NCI-H2029 treated with DMSO at 0.1 percent for 48 hours (cell line): ENCODE measurements at regions not wholly inside any gene's neighbourhood (a gene's known extent, or its start where the extent isn't known, plus 50 kb on each side); places are given as distances from the start of the nearest gene placed in this dataset.
"Not testable (repeated sequence)": the region's sequence is repeated elsewhere in the genome, so short reads cannot be mapped to it uniquely, and the experiment has no call there.

ENCODE experiments used
- DNase-seq: peaks from one replicate; lab custom pipeline; 2025; lab: John Stamatoyannopoulos, UW

DNA sequence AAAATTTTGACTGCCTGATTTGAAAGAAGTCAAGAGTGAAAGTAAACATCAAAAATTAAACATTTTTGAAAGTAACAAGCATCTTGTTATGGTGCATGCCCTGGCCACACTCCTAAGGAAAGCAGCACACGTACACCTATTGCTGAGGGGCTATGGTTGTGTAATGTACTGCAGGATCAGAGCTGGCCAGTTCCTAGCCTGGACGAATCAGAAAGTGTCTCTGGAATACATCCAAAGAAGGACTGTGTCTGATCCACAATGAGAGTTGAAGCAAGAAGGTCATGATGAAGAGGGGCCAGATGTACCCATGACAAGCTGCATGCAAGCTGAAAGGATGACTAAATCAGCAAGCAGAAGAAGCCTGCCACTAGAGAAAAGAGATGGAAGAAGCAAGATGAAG is 618.2 kb downstream of the TLE1 start:
- DNase-seq: no peak

GRCh38 chr9:81070689-81071088 is 618.7 kb downstream of the TLE1 start:
- no peak for DNase-seq

DNA sequence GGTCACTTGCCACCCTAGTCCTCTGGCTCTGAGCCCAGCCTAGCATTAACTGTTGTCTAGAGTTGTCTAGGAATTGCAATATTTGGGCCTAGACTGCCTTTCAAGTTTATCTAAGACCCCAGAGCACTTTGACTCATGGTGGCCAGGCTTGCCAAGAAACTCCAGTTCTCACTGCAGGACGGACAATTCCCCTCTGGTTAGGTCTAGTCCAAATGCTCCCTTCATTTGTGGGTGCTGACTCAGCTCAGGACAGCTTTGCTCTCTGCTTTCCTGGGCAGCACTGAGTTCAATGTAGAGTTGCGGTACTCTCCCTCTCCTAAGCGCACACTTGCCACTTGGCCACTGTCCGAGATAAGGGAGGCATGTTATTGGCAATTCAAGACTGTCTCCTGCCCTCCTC is 619.4 kb downstream of the TLE1 start:
- DNase-seq: no peak

GRCh38 chr9:81069038-81069795 is 620.1 kb downstream of the TLE1 start:
- DNase-seq: no peak

DNA sequence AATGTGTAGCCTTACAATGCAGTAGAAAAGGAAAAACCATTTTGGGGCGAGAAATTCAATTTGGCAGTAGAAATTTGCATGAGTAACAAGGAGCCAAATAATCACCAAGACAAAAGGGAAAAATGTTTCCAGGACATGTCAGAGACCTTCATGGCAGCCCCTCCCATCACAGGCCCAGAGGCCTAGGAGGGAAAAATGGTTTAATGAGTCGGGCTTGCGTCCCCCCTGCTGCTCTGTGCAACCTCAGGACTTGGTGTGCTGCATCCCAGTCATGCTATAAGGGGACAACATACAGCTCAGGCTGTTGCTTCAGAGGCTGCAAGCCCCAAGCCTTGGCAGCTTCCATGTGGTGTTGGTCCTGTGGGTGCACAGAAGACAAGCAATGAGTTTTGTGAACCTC is 626.4 kb downstream of the TLE1 start:
- not testable (repeated sequence) for DNase-seq

DNA sequence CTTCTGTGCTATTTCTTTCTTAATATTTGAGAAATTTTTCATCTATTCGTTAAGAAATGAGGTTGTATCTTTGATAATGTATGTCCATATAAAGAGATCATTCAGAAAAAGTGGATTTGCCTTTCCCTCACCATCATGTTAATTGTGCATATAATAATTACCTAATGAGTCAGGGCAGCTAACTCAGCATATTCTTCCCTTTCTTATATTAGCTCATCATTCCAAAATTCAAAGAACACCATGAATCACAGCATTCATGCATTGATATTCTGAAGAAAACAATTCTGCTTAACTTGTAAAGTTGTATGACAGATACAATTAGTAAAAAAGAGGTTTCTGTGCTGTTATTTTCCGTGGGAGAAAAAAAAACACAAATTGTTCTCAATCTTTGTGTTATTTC is 630.6 kb downstream of the TLE1 start:
- no peak for DNase-seq

DNA sequence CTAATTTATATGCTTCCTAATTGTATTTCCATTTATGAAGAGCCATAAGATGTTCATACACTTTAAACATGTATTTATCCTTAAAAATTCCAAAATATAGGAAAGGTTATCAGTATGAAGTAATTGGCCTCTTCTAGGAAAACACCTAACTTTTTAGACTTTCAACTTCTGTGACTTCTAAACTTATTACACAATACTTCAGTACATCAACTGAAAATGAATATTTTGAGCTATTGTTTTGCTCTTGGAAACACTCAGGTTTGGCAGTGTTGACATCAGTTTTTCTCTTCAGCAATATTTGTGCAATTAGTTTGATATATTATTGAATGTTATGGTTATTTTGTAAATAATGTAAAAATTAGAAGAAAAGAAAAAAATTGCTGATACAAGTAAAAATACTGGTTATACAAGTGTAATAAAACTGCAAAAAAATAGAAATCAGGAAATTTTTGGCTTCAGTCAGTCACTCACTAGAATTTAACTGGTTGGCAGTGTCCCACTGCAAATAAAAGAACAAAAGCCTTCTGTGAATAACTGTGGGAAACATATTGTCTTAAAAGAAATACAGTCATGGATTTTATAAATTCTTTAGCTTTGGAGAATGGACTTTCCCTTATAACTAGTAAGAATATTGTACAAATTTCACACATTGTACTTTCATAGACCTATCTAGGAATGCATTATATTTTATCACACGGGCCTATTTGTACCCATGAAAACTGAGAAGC is 635.9 kb downstream of the TLE1 start:
- DNase-seq: no peak

GRCh38 chr9:81052846-81053245 is 636.5 kb downstream of the TLE1 start:
- no peak for DNase-seq

GRCh38 chr9:81047280-81047679 is 642.1 kb downstream of the TLE1 start:
- no peak for DNase-seq

DNA sequence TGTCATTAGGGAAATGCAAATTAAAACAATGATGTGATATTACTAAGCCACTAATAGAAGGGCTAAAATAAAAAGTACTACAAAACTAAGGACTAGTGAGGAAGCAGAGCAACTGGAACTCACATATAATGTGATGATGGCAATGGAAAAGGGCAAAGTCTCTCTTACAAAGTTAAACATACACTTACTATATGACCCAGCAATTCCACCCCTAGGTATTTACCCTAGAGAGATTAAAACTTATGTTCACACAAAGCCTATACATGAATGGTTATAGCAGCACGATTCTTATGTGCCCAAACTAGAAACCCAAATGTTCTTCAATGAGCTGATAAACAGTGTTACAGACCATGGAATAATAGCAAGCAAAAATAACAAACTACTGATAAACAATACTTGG is 643.7 kb downstream of the TLE1 start:
- DNase-seq: no peak

DNA sequence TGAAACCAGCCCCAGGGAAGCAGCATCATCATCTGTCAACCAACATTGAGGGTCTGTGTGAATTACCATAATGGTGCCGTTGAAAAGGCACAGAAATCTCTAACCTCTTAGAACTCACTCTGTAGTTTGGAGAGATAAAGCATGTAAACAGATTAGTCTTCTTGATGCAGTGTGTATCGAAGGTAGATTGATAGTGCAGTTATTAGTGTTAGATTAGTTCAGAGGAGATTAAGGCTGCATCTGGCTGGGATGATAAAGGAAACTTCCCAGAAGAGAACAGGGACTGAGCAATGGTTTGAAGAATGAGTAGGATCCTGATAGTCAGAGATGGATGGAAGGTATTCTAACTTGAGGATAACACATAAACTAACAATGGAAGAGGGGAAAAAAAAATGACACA is 651.5 kb downstream of the TLE1 start:
- DNase-seq: no peak

- no peak for DNase-seq
Observed at GRCh38 chr9:81035601-81036000, 653.7 kb downstream of the TLE1 start.

- no peak for DNase-seq
Observed at GRCh38 chr9:81035171-81035570, 654.2 kb downstream of the TLE1 start.

- no peak for DNase-seq
Observed at GRCh38 chr9:81032831-81033230, 656.5 kb downstream of the TLE1 start.

- no peak for DNase-seq
Observed at GRCh38 chr9:81032030-81032572, 657.2 kb downstream of the TLE1 start.

DNA sequence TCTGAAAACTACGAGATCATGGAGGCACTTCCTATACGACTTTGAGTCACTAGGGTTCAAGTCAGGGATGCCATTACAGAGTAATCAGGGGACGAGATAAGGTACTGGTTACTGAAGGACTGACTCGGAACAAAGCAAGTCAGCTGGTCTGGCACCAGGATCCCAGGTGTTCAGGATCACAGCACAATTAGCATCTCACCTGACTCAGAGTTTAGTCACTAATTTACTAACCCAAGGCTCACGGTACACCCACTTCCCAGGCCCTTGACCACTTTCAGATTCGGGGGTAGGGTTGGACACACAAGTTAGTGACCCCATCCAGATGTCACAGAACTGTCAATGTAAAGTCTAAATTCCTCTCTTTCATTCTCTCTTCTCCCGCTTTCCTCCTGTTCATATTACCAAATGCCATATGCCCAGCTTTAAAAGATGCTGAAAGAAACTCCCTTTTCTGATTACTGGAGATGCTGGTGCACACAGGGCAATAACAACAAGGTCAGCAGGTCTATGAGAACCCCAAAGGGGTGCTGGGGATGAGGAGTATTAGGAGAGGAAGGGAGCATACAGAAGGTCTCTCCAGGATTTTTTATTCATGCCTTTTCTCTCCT is 657.8 kb downstream of the TLE1 start:
- DNase-seq: no peak

- no peak for DNase-seq
Observed at GRCh38 chr9:81030027-81030426, 659.3 kb downstream of the TLE1 start.

- DNase-seq: no peak
Observed at GRCh38 chr9:81028504-81028903, 660.8 kb downstream of the TLE1 start.

DNA sequence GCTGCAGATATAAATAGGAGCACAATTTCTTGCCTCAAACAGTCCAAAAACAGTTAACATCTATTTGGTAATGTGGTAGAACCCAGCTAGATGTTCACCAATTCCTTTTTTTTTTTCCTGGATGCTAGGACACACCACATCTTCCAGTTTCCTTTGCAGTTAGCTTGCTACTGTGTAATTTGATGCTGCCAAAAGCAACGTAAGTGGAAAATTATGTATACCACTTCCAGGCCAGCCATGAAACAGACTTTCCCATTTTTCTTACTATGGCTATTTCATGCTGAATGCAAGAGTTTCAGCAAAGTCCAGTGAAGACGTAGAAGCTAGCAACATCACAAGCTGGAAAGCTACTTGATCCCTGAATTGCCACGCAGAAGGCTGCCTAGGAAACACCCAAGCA is 667.2 kb downstream of the TLE1 start:
- DNase-seq: no peak

GRCh38 chr9:81014945-81015344 is 674.4 kb downstream of the TLE1 start:
- not testable (repeated sequence) for DNase-seq

GRCh38 chr9:81013191-81013590 is 676.2 kb downstream of the TLE1 start:
- DNase-seq: not testable (repeated sequence)

- no peak for DNase-seq
Observed at GRCh38 chr9:81002906-81003305, 686.4 kb downstream of the TLE1 start.

DNA sequence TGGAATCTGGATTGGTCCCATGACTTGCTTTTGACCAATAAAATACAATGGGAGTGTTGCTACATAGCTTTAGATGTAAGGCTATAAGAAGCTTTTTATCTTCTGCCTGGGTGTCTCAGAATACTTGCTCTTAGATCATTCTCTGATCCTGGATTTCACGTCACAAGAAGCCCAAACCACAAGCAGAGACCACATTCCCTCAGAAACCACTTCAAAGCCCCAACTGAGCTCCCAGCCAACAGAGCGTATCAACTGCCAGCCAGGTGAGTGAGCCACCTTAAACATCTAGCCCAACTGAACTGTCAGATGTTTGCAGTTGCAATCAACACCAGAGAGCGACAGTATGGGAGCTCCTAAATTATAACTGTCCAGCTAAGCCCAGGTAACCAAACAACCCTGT is 687.1 kb downstream of the TLE1 start:
- DNase-seq: no peak
